ENCODE measurements at regions not wholly inside any gene's neighbourhood (a gene's known extent, or its start where the extent isn't known, plus 50 kb on each side); places are given as distances from the start of the nearest gene placed in this dataset.
"Not testable (repeated sequence)": the region's sequence is repeated elsewhere in the genome, so short reads cannot be mapped to it uniquely, and the experiment has no call there.

- ATAC-seq (ENCODE audit: low read depth) (no peak), DNase-seq (no peak)
- Histone ChIP-seq H3K4me2 (replicated peaks; ENCODE audit: low read depth, low read length, poor library complexity, severe bottlenecking) (no peak overlapping the region), H3K4me1 (ENCODE audit: control insufficient read depth in 2 of 2, insufficient read depth in 2 of 2, low read length in 2 of 2) (no peaks in the 10 kb centered on the region), H3K79me2 (ENCODE audit: control insufficient read depth, insufficient read depth, low read length) (no peaks in the 10 kb centered on the region), H3K27ac (ENCODE audit: low read length in 2 of 2) (no peak overlapping the region), H3K27me3 (replicated peaks in 1 of 4; ENCODE audit: control extremely low read depth in 1 of 4, control insufficient read depth in 3 of 4, insufficient read depth in 4 of 4, low read length in 3 of 4) (no peaks in the 10 kb centered on the region), H4K20me1 (ENCODE audit: control insufficient read depth, insufficient read depth, low read length, poor library complexity, severe bottlenecking) (no peaks in the 10 kb centered on the region), H3K9ac (ENCODE audit: low read length) (no peak overlapping the region), H3K4me3 (ENCODE audit: control extremely low read depth in 1 of 5, extremely low read depth in 1 of 5, insufficient read depth in 1 of 5, low read depth in 2 of 5, low read length in 4 of 5) (no peak overlapping the region), H3K36me3 (replicated peaks in 1 of 2; ENCODE audit: control extremely low read depth in 1 of 2, control insufficient read depth in 1 of 2, extremely low read depth in 1 of 2, insufficient read depth in 2 of 2, low read length in 1 of 2) (no peaks in the 10 kb centered on the region), H2AFZ (ENCODE audit: insufficient read depth, low read depth, low read length, poor library complexity, severe bottlenecking) (no peak overlapping the region), H3K9me3 (ENCODE audit: control extremely low read depth in 1 of 3, control insufficient read depth in 2 of 3, insufficient read depth in 1 of 3, low read length in 2 of 3) (peaks cover 0 to 1% (median 0%) of the 10 kb centered on the region in 3 donors)
- H3K9me3 Mint-ChIP-seq (ENCODE audit: insufficient read depth): no peaks in the 10 kb centered on the region
- no peaks in the 10 kb centered on the region for H3K4me1 Mint-ChIP-seq
- H3K4me3 Mint-ChIP-seq: no peak overlapping the region
- intact Hi-C loops (cut with micrococcal nuclease): no loop called here
- no CpG with 5 or more reads among the region's 5 CpGs for WGBS (ENCODE audit: insufficient coverage)
- no peaks in the 10 kb centered on the region for H3K27me3 Mint-ChIP-seq
- TF ChIP-seq EZH2 (IDR thresholded peaks at IDR 0.05; ENCODE audit: borderline replicate concordance, insufficient read depth, low read depth, low read length, poor library complexity, severe bottlenecking) (no peak), CTCF (IDR thresholded peaks at IDR 0.05) (no peak)
- H3K27ac Mint-ChIP-seq: no peak overlapping the region
- POLR2A ChIA-PET: no interaction called here
- CTCF ChIA-PET: no interaction called here
These were observed 568.0 kb downstream of the PDHA2 start for GRCh38 chr4:96407738-96408463.

- H3K36me3 ChIP-seq (replicated peaks in 1 of 2; ENCODE audit: control extremely low read depth in 1 of 2, control insufficient read depth in 1 of 2, extremely low read depth in 1 of 2, insufficient read depth in 2 of 2, low read length in 1 of 2); H3K27me3 Mint-ChIP-seq; H3K27ac Mint-ChIP-seq; H4K20me1 ChIP-seq (ENCODE audit: control insufficient read depth, insufficient read depth, low read length, poor library complexity, severe bottlenecking); H3K27me3 ChIP-seq (replicated peaks in 1 of 4; ENCODE audit: control extremely low read depth in 1 of 4, control insufficient read depth in 3 of 4, insufficient read depth in 4 of 4, low read length in 3 of 4); H3K9me3 Mint-ChIP-seq (ENCODE audit: insufficient read depth); intact Hi-C loops (cut with micrococcal nuclease); H3K4me2 ChIP-seq (replicated peaks; ENCODE audit: low read depth, low read length, poor library complexity, severe bottlenecking); DNase-seq; H3K4me1 ChIP-seq (ENCODE audit: control insufficient read depth in 2 of 2, insufficient read depth in 2 of 2, low read length in 2 of 2); H3K4me3 ChIP-seq (ENCODE audit: control extremely low read depth in 1 of 5, extremely low read depth in 1 of 5, insufficient read depth in 1 of 5, low read depth in 2 of 5, low read length in 4 of 5); H3K79me2 ChIP-seq (ENCODE audit: control insufficient read depth, insufficient read depth, low read length); H3K9ac ChIP-seq (ENCODE audit: low read length); CTCF ChIA-PET; ATAC-seq (ENCODE audit: low read depth); H3K4me3 Mint-ChIP-seq; H3K9me3 ChIP-seq (ENCODE audit: control extremely low read depth in 1 of 3, control insufficient read depth in 2 of 3, insufficient read depth in 1 of 3, low read length in 2 of 3); H3K27ac ChIP-seq (ENCODE audit: low read length in 2 of 2); POLR2A ChIA-PET; H2AFZ ChIP-seq (ENCODE audit: insufficient read depth, low read depth, low read length, poor library complexity, severe bottlenecking); H3K4me1 Mint-ChIP-seq: not testable (repeated sequence)
- WGBS (ENCODE audit: insufficient coverage): 100% methylated on average over 5 of the region's 21 CpGs
These were observed 575.0 kb downstream of the PDHA2 start for GRCh38 chr4:96414853-96415252.
